Karpas-422 (cell line): ENCODE measurements at regions not wholly inside any gene's neighbourhood (a gene's known extent, or its start where the extent isn't known, plus 50 kb on each side); places are given as distances from the start of the nearest gene placed in this dataset.

ENCODE experiments used
- DNase-seq: peaks from one replicate; pipeline ENCODE4 v3.0.0-alpha.2; 2015
- H2AFZ ChIP-seq: fragments of 200-600 bp; sonication (generic); 2 replicates; pipeline ENCODE4 v1.6.1; 2014; ENCODE audit warnings: antibody characterized with exemption, low read length, mixed read lengths
- H3K27ac ChIP-seq: fragments of 200-600 bp; sonication (generic); 2 replicates; pipeline ENCODE4 v1.5.1; 2014; ENCODE audit warnings: mild to moderate bottlenecking, low read length, moderate library complexity
- H3K27me3 ChIP-seq: fragments of 200-600 bp; sonication (generic); 2 replicates; pipeline ENCODE4 v1.6.1; 2014; ENCODE audit warnings: low read length, mixed read lengths
- H3K36me3 ChIP-seq: fragments of 200-600 bp; sonication (generic); 2 replicates; pipeline ENCODE4 v1.6.1; 2014; ENCODE audit warnings: low read length, mixed read lengths; ENCODE audit not compliant: insufficient read depth
- H3K4me1 ChIP-seq: fragments of 200-600 bp; sonication (generic); 2 replicates; pipeline ENCODE4 v1.6.1; 2014; ENCODE audit warnings: mild to moderate bottlenecking, low read length, mixed read lengths
- H3K4me2 ChIP-seq: fragments of 200-600 bp; sonication (generic); 2 replicates; pipeline ENCODE4 v1.6.1; 2014; ENCODE audit warnings: low read length, low read depth, mild to moderate bottlenecking; ENCODE audit not compliant: poor library complexity, severe bottlenecking
- H3K4me3 ChIP-seq: fragments of 200-600 bp; sonication (generic); 2 replicates; pipeline ENCODE4 v1.5.1; 2014; ENCODE audit warnings: mild to moderate bottlenecking, antibody characterized with exemption, low read length, mixed read lengths
- H3K79me2 ChIP-seq: fragments of 200-600 bp; sonication (generic); 2 replicates; pipeline ENCODE4 v1.6.1; 2014; ENCODE audit warnings: mild to moderate bottlenecking, low read length, mixed read lengths
- H3K9ac ChIP-seq: fragments of 200-600 bp; sonication (generic); 2 replicates; pipeline ENCODE4 v1.6.0; 2014; ENCODE audit warnings: low read length
- H3K9me2 ChIP-seq: fragments of 200-600 bp; sonication (generic), shearing (Covaris generic); replicated peaks from 2 replicates; pipeline ENCODE4 v1.6.0; 2014; ENCODE audit warnings: mild to moderate bottlenecking, low read length, moderate library complexity; ENCODE audit not compliant: insufficient read depth
- H3K9me3 ChIP-seq: fragments of 300-700, 200-600 bp; sonication (generic); 2 replicates; pipeline ENCODE4 v1.6.1; 2014; ENCODE audit warnings: low read length, mixed read lengths
- H4K20me1 ChIP-seq: fragments of 200-600 bp; sonication (generic); 2 replicates; pipeline ENCODE4 v1.6.1; 2014; ENCODE audit warnings: mild to moderate bottlenecking, antibody characterized with exemption, low read length, low read depth; ENCODE audit not compliant: insufficient read depth

DNA sequence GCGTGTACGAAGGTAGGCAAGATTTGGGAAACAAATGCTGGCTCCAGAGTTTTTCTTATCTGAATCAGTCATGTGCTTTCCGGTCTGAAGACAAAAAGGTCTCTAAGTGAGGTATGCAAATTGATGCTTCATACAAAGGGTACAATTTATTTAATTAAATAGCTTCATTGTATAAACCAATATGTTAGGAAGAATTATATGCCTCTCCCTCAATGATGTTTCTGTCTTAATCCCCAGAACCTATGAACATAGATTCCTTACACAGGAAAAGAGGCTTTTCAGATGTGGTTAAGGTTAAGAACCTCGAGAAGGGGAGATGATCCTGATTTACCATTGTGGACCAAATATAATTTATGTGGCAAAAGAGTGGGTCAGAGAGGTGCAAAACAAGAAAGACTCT is 543.5 kb upstream of the PCDH10 start:
- no peaks in the 10 kb centered on the region for H3K27me3 ChIP-seq
- H3K9ac ChIP-seq, result no peak overlapping the region
- H3K36me3 ChIP-seq, result no peaks in the 10 kb centered on the region
- H3K4me3 ChIP-seq, result no peak overlapping the region
- peaks cover 7% of the 10 kb centered on the region for H3K9me3 ChIP-seq
- H3K27ac ChIP-seq, result no peak overlapping the region
- H3K4me1 ChIP-seq, result peaks cover 3% of the 10 kb centered on the region
- H3K79me2 ChIP-seq, result no peaks in the 10 kb centered on the region
- H4K20me1 ChIP-seq, result no peaks in the 10 kb centered on the region
- peak overlapping the region; percentile 65; the same call in 1 of the 2 replicates for H2AFZ ChIP-seq
- no peak for DNase-seq
- no peaks in the 10 kb centered on the region for H3K9me2 ChIP-seq
- no peak overlapping the region for H3K4me2 ChIP-seq

DNA sequence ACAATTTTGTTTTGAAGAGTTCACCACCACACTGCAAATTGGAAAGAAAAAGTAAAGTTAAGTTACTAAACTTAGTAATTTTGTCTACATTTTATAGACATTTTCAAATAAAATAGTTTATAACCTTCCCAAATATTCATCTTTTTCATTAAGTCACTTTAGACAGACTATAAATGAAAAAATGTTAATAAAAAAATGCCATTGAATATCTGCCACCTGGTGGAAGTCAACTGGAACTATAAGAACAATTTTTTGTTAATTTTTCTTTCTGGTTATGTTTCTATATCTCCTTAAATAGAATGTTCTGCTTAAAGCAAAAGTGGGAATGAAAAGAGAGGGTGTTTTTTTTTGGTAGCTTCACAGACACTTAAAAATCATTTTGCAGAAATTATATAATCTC is 534.4 kb upstream of the PCDH10 start:
- Histone ChIP-seq H3K4me2 (no peak overlapping the region), H3K9me2 (no peaks in the 10 kb centered on the region), H3K4me1 (peaks cover 4% of the 10 kb centered on the region; the same call in 1 of the 2 replicates), H4K20me1 (no peaks in the 10 kb centered on the region), H3K79me2 (no peaks in the 10 kb centered on the region), H3K9me3 (peaks cover 9% of the 10 kb centered on the region), H3K27ac (no peak overlapping the region), H3K27me3 (no peaks in the 10 kb centered on the region), H3K36me3 (no peaks in the 10 kb centered on the region), H3K4me3 (no peak overlapping the region), H2AFZ (no peak overlapping the region), H3K9ac (no peak overlapping the region)
- DNase-seq, result peak; percentile 62

GRCh38 chr4:132619968-132620367 is 529.1 kb upstream of the PCDH10 start:
- Histone ChIP-seq H3K9ac (no peak overlapping the region), H3K4me2 (no peak overlapping the region), H3K27me3 (no peaks in the 10 kb centered on the region), H3K79me2 (no peaks in the 10 kb centered on the region), H3K9me2 (no peaks in the 10 kb centered on the region), H3K36me3 (no peaks in the 10 kb centered on the region), H3K4me3 (no peak overlapping the region), H3K9me3 (peaks cover 13% of the 10 kb centered on the region), H2AFZ (peak overlapping the region; percentile 32; the same call in 1 of the 2 replicates), H3K4me1 (no peaks in the 10 kb centered on the region), H4K20me1 (no peaks in the 10 kb centered on the region), H3K27ac (no peak overlapping the region)
- no peak for DNase-seq

GRCh38 chr4:132642016-132642817 is 506.9 kb upstream of the PCDH10 start:
- H3K9me2 ChIP-seq, result no peaks in the 10 kb centered on the region
- no peaks in the 10 kb centered on the region for H3K79me2 ChIP-seq
- H3K4me2 ChIP-seq, result no peak overlapping the region
- no peak overlapping the region for H3K4me3 ChIP-seq
- H3K4me1 ChIP-seq, result no peaks in the 10 kb centered on the region
- no peak overlapping the region for H3K9ac ChIP-seq
- H3K36me3 ChIP-seq, result no peaks in the 10 kb centered on the region
- H3K27me3 ChIP-seq, result no peaks in the 10 kb centered on the region
- peak overlapping the region; percentile 92 for H2AFZ ChIP-seq
- H3K9me3 ChIP-seq, result peaks cover 3% of the 10 kb centered on the region; the same call in 1 of the 2 replicates
- no peak overlapping the region for H3K27ac ChIP-seq
- peak; percentile 86 for DNase-seq
- H4K20me1 ChIP-seq, result no peaks in the 10 kb centered on the region

GRCh38 chr4:132646186-132646585 is 502.9 kb upstream of the PCDH10 start:
- Histone ChIP-seq H3K4me1 (no peaks in the 10 kb centered on the region), H3K9ac (no peak overlapping the region), H3K27me3 (no peaks in the 10 kb centered on the region), H3K79me2 (no peaks in the 10 kb centered on the region), H3K4me3 (no peak overlapping the region), H3K36me3 (no peaks in the 10 kb centered on the region), H3K4me2 (no peak overlapping the region), H4K20me1 (no peaks in the 10 kb centered on the region), H3K27ac (no peak overlapping the region), H2AFZ (no peak overlapping the region), H3K9me3 (peaks cover 7% of the 10 kb centered on the region; the same call in 1 of the 2 replicates), H3K9me2 (no peaks in the 10 kb centered on the region)
- peak; percentile 36 for DNase-seq

DNA sequence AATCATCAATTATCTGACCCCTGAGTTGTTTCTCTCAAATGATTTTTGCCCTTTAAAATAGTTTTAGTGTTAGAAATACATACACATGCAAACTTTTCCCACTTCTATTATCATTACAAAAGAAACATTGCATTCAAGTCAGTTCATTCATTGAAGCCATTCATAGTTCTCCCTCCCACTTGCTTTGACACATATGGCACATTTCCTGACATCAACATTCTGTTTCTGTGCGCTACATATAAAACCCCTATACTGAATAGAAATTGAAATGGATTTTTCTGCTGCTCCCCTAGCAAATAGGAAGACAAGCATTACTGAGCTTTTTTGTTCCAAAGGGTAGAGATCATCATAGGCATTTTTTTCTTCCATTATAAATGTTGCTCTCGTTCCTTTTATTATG is 497.9 kb upstream of the PCDH10 start:
- no peak overlapping the region for H3K27ac ChIP-seq
- no peaks in the 10 kb centered on the region for H3K9me2 ChIP-seq
- no peak overlapping the region for H3K4me2 ChIP-seq
- DNase-seq, result no peak
- H3K27me3 ChIP-seq, result no peaks in the 10 kb centered on the region
- H3K79me2 ChIP-seq, result no peaks in the 10 kb centered on the region
- no peak overlapping the region for H3K9ac ChIP-seq
- no peak overlapping the region for H3K4me3 ChIP-seq
- H3K4me1 ChIP-seq, result no peaks in the 10 kb centered on the region
- H2AFZ ChIP-seq, result 0 out of 2 replicates have a peak overlapping the region, but pooled peaks have one; percentile 3
- H3K9me3 ChIP-seq, result peaks cover 12% of the 10 kb centered on the region
- H4K20me1 ChIP-seq, result no peaks in the 10 kb centered on the region
- H3K36me3 ChIP-seq, result no peaks in the 10 kb centered on the region

GRCh38 chr4:132660181-132660580 is 488.9 kb upstream of the PCDH10 start:
- H3K36me3 ChIP-seq, result no peaks in the 10 kb centered on the region
- no peaks in the 10 kb centered on the region for H3K79me2 ChIP-seq
- H3K9me2 ChIP-seq, result no peaks in the 10 kb centered on the region
- no peak overlapping the region for H3K4me3 ChIP-seq
- H3K27ac ChIP-seq, result no peak overlapping the region
- H3K9ac ChIP-seq, result no peak overlapping the region
- H2AFZ ChIP-seq, result no peak overlapping the region
- no peak overlapping the region for H3K4me2 ChIP-seq
- H4K20me1 ChIP-seq, result no peaks in the 10 kb centered on the region
- H3K4me1 ChIP-seq, result no peaks in the 10 kb centered on the region
- H3K27me3 ChIP-seq, result no peaks in the 10 kb centered on the region
- H3K9me3 ChIP-seq, result peaks cover 11% of the 10 kb centered on the region
- no peak for DNase-seq

DNA sequence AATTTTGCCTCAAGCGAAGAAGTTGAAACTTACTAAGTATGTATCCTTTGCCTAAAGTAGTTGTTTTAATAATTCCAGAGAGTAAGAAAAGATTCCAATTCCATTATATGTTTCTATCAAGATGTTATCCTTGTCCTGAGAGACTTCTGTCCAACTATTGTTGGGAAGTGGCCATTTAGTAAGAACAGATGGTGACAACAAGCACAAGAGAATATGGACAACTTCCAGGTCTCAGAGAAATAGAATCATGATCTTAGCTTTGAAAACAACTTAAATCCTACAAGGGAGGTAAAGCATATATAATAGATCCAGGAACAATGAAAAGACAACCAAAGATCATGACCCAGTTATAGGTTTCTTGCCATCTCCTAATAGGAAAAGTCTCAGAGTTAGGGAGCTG is 486.6 kb upstream of the PCDH10 start:
- H3K4me2 ChIP-seq, result no peak overlapping the region
- peaks cover 4% of the 10 kb centered on the region; the same call in 1 of the 2 replicates for H3K9me3 ChIP-seq
- no peak overlapping the region for H3K9ac ChIP-seq
- no peaks in the 10 kb centered on the region for H3K4me1 ChIP-seq
- no peaks in the 10 kb centered on the region for H3K27me3 ChIP-seq
- no peak overlapping the region for H3K27ac ChIP-seq
- H3K79me2 ChIP-seq, result no peaks in the 10 kb centered on the region
- H4K20me1 ChIP-seq, result no peaks in the 10 kb centered on the region
- DNase-seq, result no peak
- no peak overlapping the region for H3K4me3 ChIP-seq
- no peak overlapping the region for H2AFZ ChIP-seq
- H3K9me2 ChIP-seq, result no peaks in the 10 kb centered on the region
- H3K36me3 ChIP-seq, result no peaks in the 10 kb centered on the region
